ENCODE measurements at regions not wholly inside any gene's neighbourhood (a gene's known extent, or its start where the extent isn't known, plus 50 kb on each side); places are given as distances from the start of the nearest gene placed in this dataset.

GRCh38 chr22:25346859-25347751 is 127.7 kb downstream of the CRYBB2 start:
- ATAC-seq (ENCODE audit: low read depth) (no peak), DNase-seq (no peak)
- H3K79me2 ChIP-seq (ENCODE audit: control insufficient read depth, insufficient read depth, low read length): no peaks in the 10 kb centered on the region
- 91% methylated on average over 29 of the region's 29 CpGs for WGBS (ENCODE audit: insufficient coverage)
- H4K20me1 ChIP-seq (ENCODE audit: control insufficient read depth, insufficient read depth, low read length, poor library complexity, severe bottlenecking): no peaks in the 10 kb centered on the region
- Mint-ChIP-seq H3K4me3 (no peak overlapping the region), H3K4me1 (no peaks in the 10 kb centered on the region), H3K27ac (no peak overlapping the region), H3K27me3 (no peaks in the 10 kb centered on the region), H3K9me3 (ENCODE audit: insufficient read depth) (no peaks in the 10 kb centered on the region)
- intact Hi-C loops (cut with micrococcal nuclease): no loop called here
- H3K36me3 ChIP-seq (replicated peaks in 1 of 2; ENCODE audit: control extremely low read depth in 1 of 2, control insufficient read depth in 1 of 2, extremely low read depth in 1 of 2, insufficient read depth in 2 of 2, low read length in 1 of 2): peaks cover 0 to 20% of the 10 kb centered on the region in 2 experiments
- TF ChIP-seq EZH2 (IDR thresholded peaks at IDR 0.05; ENCODE audit: borderline replicate concordance, insufficient read depth, low read depth, low read length, poor library complexity, severe bottlenecking) (no peak), CTCF (IDR thresholded peaks at IDR 0.05) (no peak)
- no peak overlapping the region for H2AFZ ChIP-seq (ENCODE audit: insufficient read depth, low read depth, low read length, poor library complexity, severe bottlenecking)
- CTCF ChIA-PET: no interaction called here
- no peak overlapping the region for H3K9ac ChIP-seq (ENCODE audit: low read length)
- H3K4me3 ChIP-seq (ENCODE audit: control extremely low read depth in 1 of 5, extremely low read depth in 1 of 5, insufficient read depth in 1 of 5, low read depth in 2 of 5, low read length in 4 of 5): no peak overlapping the region
- no peak overlapping the region for H3K27ac ChIP-seq (ENCODE audit: low read length in 2 of 2)
- POLR2A ChIA-PET: no interaction called here
- H3K9me3 ChIP-seq (ENCODE audit: control extremely low read depth in 1 of 3, control insufficient read depth in 2 of 3, insufficient read depth in 1 of 3, low read length in 2 of 3): peaks cover 0 to 4% (median 0%) of the 10 kb centered on the region in 3 donors
- H3K4me1 ChIP-seq (ENCODE audit: control insufficient read depth in 2 of 2, insufficient read depth in 2 of 2, low read length in 2 of 2): no peaks in the 10 kb centered on the region
- no peak overlapping the region for H3K4me2 ChIP-seq (replicated peaks; ENCODE audit: low read depth, low read length, poor library complexity, severe bottlenecking)
- H3K27me3 ChIP-seq (replicated peaks in 1 of 4; ENCODE audit: control extremely low read depth in 1 of 4, control insufficient read depth in 3 of 4, insufficient read depth in 4 of 4, low read length in 3 of 4): no peaks in the 10 kb centered on the region

GRCh38 chr22:25347752-25348102 is 128.3 kb downstream of the CRYBB2 start:
- no peak overlapping the region for H3K4me3 ChIP-seq (ENCODE audit: control extremely low read depth in 1 of 5, extremely low read depth in 1 of 5, insufficient read depth in 1 of 5, low read depth in 2 of 5, low read length in 4 of 5)
- H3K79me2 ChIP-seq (ENCODE audit: control insufficient read depth, insufficient read depth, low read length): no peaks in the 10 kb centered on the region
- H3K9ac ChIP-seq (ENCODE audit: low read length): no peak overlapping the region
- Mint-ChIP-seq H3K27ac (no peak overlapping the region), H3K4me3 (no peak overlapping the region), H3K27me3 (no peaks in the 10 kb centered on the region), H3K9me3 (ENCODE audit: insufficient read depth) (no peaks in the 10 kb centered on the region), H3K4me1 (no peaks in the 10 kb centered on the region)
- H3K27ac ChIP-seq (ENCODE audit: low read length in 2 of 2): no peak overlapping the region
- intact Hi-C loops (cut with micrococcal nuclease): no loop called here
- H2AFZ ChIP-seq (ENCODE audit: insufficient read depth, low read depth, low read length, poor library complexity, severe bottlenecking): no peak overlapping the region
- 100% methylated on average over 2 of the region's 3 CpGs for WGBS (ENCODE audit: insufficient coverage)
- TF ChIP-seq EZH2 (IDR thresholded peaks at IDR 0.05; ENCODE audit: borderline replicate concordance, insufficient read depth, low read depth, low read length, poor library complexity, severe bottlenecking): no peak
- no peak for TF ChIP-seq CTCF (IDR thresholded peaks at IDR 0.05)
- ATAC-seq (ENCODE audit: low read depth): no peak
- DNase-seq: no peak
- H3K4me1 ChIP-seq (ENCODE audit: control insufficient read depth in 2 of 2, insufficient read depth in 2 of 2, low read length in 2 of 2): no peaks in the 10 kb centered on the region
- no peaks in the 10 kb centered on the region for H3K27me3 ChIP-seq (replicated peaks in 1 of 4; ENCODE audit: control extremely low read depth in 1 of 4, control insufficient read depth in 3 of 4, insufficient read depth in 4 of 4, low read length in 3 of 4)
- H3K36me3 ChIP-seq (replicated peaks in 1 of 2; ENCODE audit: control extremely low read depth in 1 of 2, control insufficient read depth in 1 of 2, extremely low read depth in 1 of 2, insufficient read depth in 2 of 2, low read length in 1 of 2): peaks cover 0 to 24% of the 10 kb centered on the region in 2 experiments
- CTCF ChIA-PET: no interaction called here
- H4K20me1 ChIP-seq (ENCODE audit: control insufficient read depth, insufficient read depth, low read length, poor library complexity, severe bottlenecking): no peaks in the 10 kb centered on the region
- H3K4me2 ChIP-seq (replicated peaks; ENCODE audit: low read depth, low read length, poor library complexity, severe bottlenecking): no peak overlapping the region
- POLR2A ChIA-PET: no interaction called here
- peaks cover 0 to 4% (median 0%) of the 10 kb centered on the region in 3 donors for H3K9me3 ChIP-seq (ENCODE audit: control extremely low read depth in 1 of 3, control insufficient read depth in 2 of 3, insufficient read depth in 1 of 3, low read length in 2 of 3)

All from B cell (primary cell).